ENCODE measurements at regions not wholly inside any gene's neighbourhood (a gene's known extent, or its start where the extent isn't known, plus 50 kb on each side); places are given as distances from the start of the nearest gene placed in this dataset.
"Not testable (repeated sequence)": the region's sequence is repeated elsewhere in the genome, so short reads cannot be mapped to it uniquely, and the experiment has no call there.

- peak overlapping the region in 2 of 7 donors; percentile 3 to 11 for H3K27ac Mint-ChIP-seq
- no peaks in the 10 kb centered on the region for H3K36me3 Mint-ChIP-seq
- no peaks in the 10 kb centered on the region for H3K9me3 ChIP-seq (ENCODE audit: control insufficient read depth in 1 of 2, low read length in 2 of 2)
- DNase-seq, result peak in 4 of 5 donors; percentile 58 to 66 (median 62)
- POLR2A ChIA-PET (ENCODE audit: partially characterized antibody), result interaction anchor here (1.3 to 2.4 kb wide), 2 partner anchors 23 to 350 kb away, joined by 4 to 26 read pairs; partner anchors contain the start of gene SNX18
- intact Hi-C loops (cut with micrococcal nuclease), result loop anchor here (1.0 kb wide), 4 partner anchors 22 to 556 kb away; partner anchors contain the start of gene SNX18
- peaks cover 4% of the 10 kb centered on the region for H3K4me1 ChIP-seq (ENCODE audit: insufficient read depth, low read length)
- no peak overlapping the region for H3K4me3 ChIP-seq (ENCODE audit: low read length in 2 of 2)
- H3K9me3 Mint-ChIP-seq, result no peaks in the 10 kb centered on the region
- H3K27me3 ChIP-seq (ENCODE audit: insufficient read depth, low read length), result peaks cover 3% of the 10 kb centered on the region
- CTCF ChIA-PET (ENCODE audit: partially characterized antibody), result interaction anchor here (0.6 to 5.4 kb wide), 40 partner anchors 11 to 624 kb away, joined by 3 to 88 read pairs (median 4); partner anchors contain the start of genes GPX8 and SNX18
- peak overlapping the region in 7 of 8 donors; percentile 15 to 75 (median 39) for H3K4me3 Mint-ChIP-seq
- H3K4me1 Mint-ChIP-seq, result peaks cover 0 to 5% (median 4%) of the 10 kb centered on the region in 4 donors
- H3K27ac ChIP-seq (ENCODE audit: low read depth, low read length), result no peak overlapping the region
- no peaks in the 10 kb centered on the region for H3K36me3 ChIP-seq (ENCODE audit: insufficient read depth, low read length)
- peaks cover 26% of the 10 kb centered on the region in 2 donors for H3K27me3 Mint-ChIP-seq
Observed at GRCh38 chr5:54867310-54867944, 118.0 kb downstream of the ESM1 start.

GRCh38 chr5:54864911-54865515 lies 120.4 kb downstream of the ESM1 start:
- H3K27ac Mint-ChIP-seq; DNase-seq; H3K27me3 ChIP-seq (ENCODE audit: insufficient read depth, low read length); H3K9me3 Mint-ChIP-seq; H3K4me3 Mint-ChIP-seq; POLR2A ChIA-PET (ENCODE audit: partially characterized antibody); H3K9me3 ChIP-seq (ENCODE audit: control insufficient read depth in 1 of 2, low read length in 2 of 2); H3K4me1 Mint-ChIP-seq; intact Hi-C loops (cut with micrococcal nuclease); H3K4me1 ChIP-seq (ENCODE audit: insufficient read depth, low read length); H3K36me3 ChIP-seq (ENCODE audit: insufficient read depth, low read length); H3K4me3 ChIP-seq (ENCODE audit: low read length in 2 of 2); H3K36me3 Mint-ChIP-seq; H3K27ac ChIP-seq (ENCODE audit: low read depth, low read length): not testable (repeated sequence)
- peaks cover 16 to 24% of the 10 kb centered on the region in 2 donors for H3K27me3 Mint-ChIP-seq
- CTCF ChIA-PET (ENCODE audit: partially characterized antibody), result interaction anchor here (0.8 to 5.4 kb wide), 6 partner anchors 9 to 375 kb away, joined by 3 to 88 read pairs (median 22); partner anchors contain the start of gene SNX18

GRCh38 chr5:54862036-54862435 lies 123.4 kb downstream of the ESM1 start:
- no peak overlapping the region for H3K27ac ChIP-seq (ENCODE audit: low read depth, low read length)
- Mint-ChIP-seq H3K27me3 (peaks cover 15 to 16% of the 10 kb centered on the region in 2 donors), H3K4me1 (peaks cover 0 to 6% (median under 1%) of the 10 kb centered on the region in 4 donors), H3K4me3 (no peak overlapping the region), H3K27ac (no peak overlapping the region), H3K36me3 (peaks cover 7 to 9% of the 10 kb centered on the region in 2 donors), H3K9me3 (peaks cover 0 to 30% (median 28%) of the 10 kb centered on the region in 8 donors)
- POLR2A ChIA-PET (ENCODE audit: partially characterized antibody), result no interaction called here
- DNase-seq, result no peak
- intact Hi-C loops (cut with micrococcal nuclease), result no loop called here
- H3K4me3 ChIP-seq (ENCODE audit: low read length in 2 of 2), result no peak overlapping the region
- no peaks in the 10 kb centered on the region for H3K36me3 ChIP-seq (ENCODE audit: insufficient read depth, low read length)
- CTCF ChIA-PET (ENCODE audit: partially characterized antibody), result no interaction called here
- peaks cover 1% of the 10 kb centered on the region for H3K4me1 ChIP-seq (ENCODE audit: insufficient read depth, low read length)
- peaks cover 0 to 11% of the 10 kb centered on the region in 2 donors for H3K9me3 ChIP-seq (ENCODE audit: control insufficient read depth in 1 of 2, low read length in 2 of 2)
- peaks cover 3% of the 10 kb centered on the region for H3K27me3 ChIP-seq (ENCODE audit: insufficient read depth, low read length)

- intact Hi-C loops (cut with micrococcal nuclease), result no loop called here
- Histone ChIP-seq H3K27me3 (ENCODE audit: insufficient read depth, low read length) (peaks cover 3% of the 10 kb centered on the region), H3K36me3 (ENCODE audit: insufficient read depth, low read length) (no peaks in the 10 kb centered on the region), H3K4me3 (ENCODE audit: low read length in 2 of 2) (no peak overlapping the region), H3K27ac (ENCODE audit: low read depth, low read length) (no peak overlapping the region), H3K9me3 (ENCODE audit: control insufficient read depth in 1 of 2, low read length in 2 of 2) (peaks cover 0 to 11% of the 10 kb centered on the region in 2 donors), H3K4me1 (ENCODE audit: insufficient read depth, low read length) (no peaks in the 10 kb centered on the region)
- no peak overlapping the region for H3K4me3 Mint-ChIP-seq
- H3K36me3 Mint-ChIP-seq, result peaks cover 8 to 9% of the 10 kb centered on the region in 2 donors
- ChIA-PET CTCF (ENCODE audit: partially characterized antibody) (interaction anchor here (1.0 to 1.4 kb wide), 2 partner anchors 343 to 344 kb away, joined by 3 to 4 read pairs; no protein-coding TSS in a partner anchor), POLR2A (ENCODE audit: partially characterized antibody) (no interaction called here)
- peaks cover 0 to 36% (median 32%) of the 10 kb centered on the region in 8 donors for H3K9me3 Mint-ChIP-seq
- no peak overlapping the region for H3K27ac Mint-ChIP-seq
- peaks cover 0 to 4% (median 0%) of the 10 kb centered on the region in 4 donors for H3K4me1 Mint-ChIP-seq
- DNase-seq, result no peak
- H3K27me3 Mint-ChIP-seq, result peaks cover 14 to 15% of the 10 kb centered on the region in 2 donors
Observed at GRCh38 chr5:54861212-54861894, 124.0 kb downstream of the ESM1 start.

- H3K36me3 Mint-ChIP-seq, result peaks cover 11 to 13% of the 10 kb centered on the region in 2 donors
- CTCF ChIA-PET (ENCODE audit: partially characterized antibody), result interaction anchor here (1.4 kb wide), 1 partner anchor 342 kb away, joined by 3 read pairs; no protein-coding TSS in a partner anchor
Observed at GRCh38 chr5:54860321-54860720, 125.1 kb downstream of the ESM1 start.

GRCh38 chr5:54859316-54859715 lies 126.1 kb downstream of the ESM1 start:
- ChIA-PET CTCF (ENCODE audit: partially characterized antibody) (interaction anchor here (1.3 kb wide), 1 partner anchor 15 kb away, joined by 3 read pairs; no protein-coding TSS in a partner anchor), POLR2A (ENCODE audit: partially characterized antibody) (no interaction called here)
- peaks cover 0 to 11% of the 10 kb centered on the region in 2 donors for H3K9me3 ChIP-seq (ENCODE audit: control insufficient read depth in 1 of 2, low read length in 2 of 2)
- Mint-ChIP-seq H3K27ac (no peak overlapping the region), H3K9me3 (peaks cover 0 to 43% (median 35%) of the 10 kb centered on the region in 8 donors), H3K27me3 (peaks cover 22% of the 10 kb centered on the region in 2 donors), H3K36me3 (peaks cover 11 to 16% of the 10 kb centered on the region in 2 donors), H3K4me3 (no peak overlapping the region), H3K4me1 (peaks cover 0 to 4% (median 0%) of the 10 kb centered on the region in 4 donors)
- intact Hi-C loops (cut with micrococcal nuclease), result no loop called here
- H3K27ac ChIP-seq (ENCODE audit: low read depth, low read length), result no peak overlapping the region
- H3K27me3 ChIP-seq (ENCODE audit: insufficient read depth, low read length), result peaks cover 3% of the 10 kb centered on the region
- DNase-seq, result no peak
- H3K4me3 ChIP-seq (ENCODE audit: low read length in 2 of 2), result no peak overlapping the region
- no peaks in the 10 kb centered on the region for H3K4me1 ChIP-seq (ENCODE audit: insufficient read depth, low read length)
- no peaks in the 10 kb centered on the region for H3K36me3 ChIP-seq (ENCODE audit: insufficient read depth, low read length)

More at GRCh38 chr5:54860321-54860720, 125.1 kb downstream of the ESM1 start:
- Histone ChIP-seq H3K27ac (ENCODE audit: low read depth, low read length) (no peak overlapping the region), H3K4me1 (ENCODE audit: insufficient read depth, low read length) (no peaks in the 10 kb centered on the region), H3K27me3 (ENCODE audit: insufficient read depth, low read length) (peaks cover 3% of the 10 kb centered on the region), H3K4me3 (ENCODE audit: low read length in 2 of 2) (no peak overlapping the region), H3K36me3 (ENCODE audit: insufficient read depth, low read length) (no peaks in the 10 kb centered on the region), H3K9me3 (ENCODE audit: control insufficient read depth in 1 of 2, low read length in 2 of 2) (peaks cover 0 to 11% of the 10 kb centered on the region in 2 donors)
- POLR2A ChIA-PET (ENCODE audit: partially characterized antibody), result no interaction called here
- H3K27me3 Mint-ChIP-seq, result peaks cover 19% of the 10 kb centered on the region in 2 donors
- H3K4me3 Mint-ChIP-seq, result no peak overlapping the region
- peaks cover 0 to 4% (median 0%) of the 10 kb centered on the region in 4 donors for H3K4me1 Mint-ChIP-seq
- peaks cover 0 to 43% (median 35%) of the 10 kb centered on the region in 8 donors for H3K9me3 Mint-ChIP-seq
- intact Hi-C loops (cut with micrococcal nuclease), result no loop called here
- DNase-seq, result no peak
- H3K27ac Mint-ChIP-seq, result no peak overlapping the region
